GM23338 (cell line): ENCODE measurements at regions not wholly inside any gene's neighbourhood (a gene's known extent, or its start where the extent isn't known, plus 50 kb on each side); places are given as distances from the start of the nearest gene placed in this dataset.

ENCODE experiments used
- ATAC-seq: fragments of 200-7000 bp; cut with Tn5 transposase; 3 replicates; pipeline ENCODE4 v1.9.1; 2020
- DNase-seq: peaks from one replicate; pipeline ENCODE4 v3.0.0-alpha.2; 2015; ENCODE audit warnings: low spot score
- H2AFZ ChIP-seq: fragments of 200-600 bp; sonication (generic); 2 replicates; pipeline ENCODE4 v1.8.0; 2016; ENCODE audit warnings: antibody characterized with exemption, mild to moderate bottlenecking, moderate library complexity
- H3F3A ChIP-seq: fragments of 200-600 bp; sonication (generic); replicated peaks from 2 replicates; pipeline ENCODE4 v1.8.0; 2017; ENCODE audit warnings: antibody characterized with exemption, mixed run types, low read depth
- H3K27ac ChIP-seq: fragments of 200-600 bp; sonication (generic); 2 replicates; pipeline ENCODE4 v1.6.1; 2016; ENCODE audit warnings: low read depth
- H3K27me3 ChIP-seq: fragments of 200-600 bp; sonication (generic); 2 replicates; pipeline ENCODE4 v1.8.0; 2016; ENCODE audit warnings: mild to moderate bottlenecking, mixed run types, moderate library complexity; ENCODE audit not compliant: insufficient read depth
- H3K36me3 ChIP-seq: fragments of 200-600 bp; sonication (generic); 2 replicates; pipeline ENCODE4 v1.8.0; 2016; ENCODE audit warnings: mild to moderate bottlenecking; ENCODE audit not compliant: insufficient read depth
- H3K4me1 ChIP-seq: fragments of 200-600 bp; sonication (generic); 2 replicates; pipeline ENCODE4 v1.8.0; 2016; ENCODE audit warnings: mild to moderate bottlenecking, moderate library complexity; ENCODE audit not compliant: insufficient read depth
- H3K4me2 ChIP-seq: fragments of 200-600 bp; sonication (generic); 2 replicates; pipeline ENCODE4 v1.7.1; 2017; ENCODE audit warnings: mixed run types
- H3K4me3 ChIP-seq: fragments of 200-600 bp; sonication (generic); 2 replicates; pipeline ENCODE4 v1.6.1; 2016; ENCODE audit warnings: mixed run types
- H3K79me2 ChIP-seq: fragments of 200-600 bp; sonication (generic); replicated peaks from 2 replicates; pipeline ENCODE4 v1.8.0; 2017; ENCODE audit warnings: mild to moderate bottlenecking; ENCODE audit not compliant: insufficient read depth
- H3K9me2 ChIP-seq: fragments of 200-600 bp; sonication (generic); 2 replicates; pipeline ENCODE4 v1.8.0; 2017; ENCODE audit not compliant: insufficient read depth
- H4K20me1 ChIP-seq: fragments of 200-600 bp; sonication (generic); replicated peaks from 2 replicates; pipeline ENCODE4 v1.8.0; 2017; ENCODE audit warnings: mild to moderate bottlenecking; ENCODE audit not compliant: insufficient read depth
- H3K27ac Mint-ChIP-seq: 2 replicates; pipeline ENCODE4 v1.8.0; 2020; ENCODE audit warnings: inconsistent platforms, mild to moderate bottlenecking, moderate library complexity, mixed read lengths
- H3K27me3 Mint-ChIP-seq: 3 replicates; pipeline ENCODE4 v1.8.0; 2022; ENCODE audit warnings: low read depth, mild to moderate bottlenecking, moderate library complexity, mixed read lengths, inconsistent platforms; ENCODE audit not compliant: insufficient read depth, poor library complexity
- H3K36me3 Mint-ChIP-seq: 3 replicates; pipeline ENCODE4 v1.8.0; 2021; ENCODE audit warnings: low read depth, mild to moderate bottlenecking, inconsistent platforms, moderate library complexity, mixed read lengths
- H3K4me1 Mint-ChIP-seq: 3 replicates; pipeline ENCODE4 v1.8.0; 2020; ENCODE audit warnings: mild to moderate bottlenecking, inconsistent platforms, mixed read lengths
- H3K4me3 Mint-ChIP-seq: 3 replicates; pipeline ENCODE4 v1.8.0; 2021; ENCODE audit warnings: moderate library complexity, mild to moderate bottlenecking, inconsistent platforms, mixed read lengths
- H3K9me3 Mint-ChIP-seq: 3 replicates; pipeline ENCODE4 v1.8.0; 2020; ENCODE audit warnings: moderate library complexity, mild to moderate bottlenecking, inconsistent platforms, mixed read lengths
- CREB1 ChIP-seq: fragments of 250-450 bp; sonication (Bioruptor Pico); IDR thresholded peaks from 2 replicates; pipeline ENCODE4 v1.5.0; 2020; ENCODE audit warnings: low read depth, mild to moderate bottlenecking, moderate library complexity
- CTCF ChIP-seq, 2 experiments: fragments of 200-600 bp in 1 of 2; sonication (generic) in 1 of 2; conservative IDR thresholded peaks; 2 replicates each; pipeline versions ENCODE4 v1.5.1 to v1.6.1; 2016 to 2017; ENCODE audit warnings: antibody characterized with exemption in 2 of 2, low read depth in 2 of 2, mild to moderate bottlenecking in 2 of 2, moderate library complexity in 1 of 2
- ETS1 ChIP-seq: IDR thresholded peaks from 2 replicates; pipeline ENCODE4 v1.6.1; 2016; ENCODE audit warnings: antibody characterized with exemption
- EZH2phosphoT487 ChIP-seq: fragments of 200-600 bp; sonication (generic); IDR thresholded peaks from one replicate; pipeline ENCODE4 v1.8.1; 2018; ENCODE audit warnings: antibody characterized with exemption; ENCODE audit not compliant: unreplicated experiment
- JUNB ChIP-seq: IDR thresholded peaks from one replicate; pipeline ENCODE4 v1.6.1; 2016; ENCODE audit warnings: antibody characterized with exemption; ENCODE audit not compliant: unreplicated experiment
- STAT1 ChIP-seq: IDR thresholded peaks from one replicate; pipeline ENCODE4 v1.6.1; 2016; ENCODE audit warnings: antibody characterized with exemption; ENCODE audit not compliant: unreplicated experiment
- ZNF114 ChIP-seq: fragments of 250-450 bp; sonication (Bioruptor Pico); IDR thresholded peaks from 2 replicates; pipeline ENCODE4 v1.5.0; 2020; ENCODE audit warnings: mild to moderate bottlenecking, moderate library complexity
- ZNF331 ChIP-seq: fragments of 250-450 bp; sonication (Bioruptor Pico); IDR thresholded peaks from 2 replicates; pipeline ENCODE4 v1.5.0; 2020; ENCODE audit warnings: low read depth, mild to moderate bottlenecking, moderate library complexity
- ZNF462 ChIP-seq: fragments of 250-450 bp; sonication (Bioruptor Pico); IDR thresholded peaks from 2 replicates; pipeline ENCODE4 v1.5.0; 2020; ENCODE audit warnings: mild to moderate bottlenecking, moderate library complexity

- peaks cover 10% of the 10 kb centered on the region for H3K4me1 ChIP-seq
- no peak overlapping the region for H3K4me3 ChIP-seq
- H3K36me3 ChIP-seq, result no peaks in the 10 kb centered on the region
- no peaks in the 10 kb centered on the region for H3F3A ChIP-seq
- H3K4me2 ChIP-seq, result no peak overlapping the region
- ATAC-seq (no peak), DNase-seq (no peak)
- no peaks in the 10 kb centered on the region for H3K79me2 ChIP-seq
- Mint-ChIP-seq H3K4me1 (peaks cover 21% of the 10 kb centered on the region), H3K9me3 (no peaks in the 10 kb centered on the region), H3K36me3 (no peaks in the 10 kb centered on the region), H3K4me3 (no peak overlapping the region; the same call in 2 of the 3 replicates), H3K27me3 (no peaks in the 10 kb centered on the region), H3K27ac (no peak overlapping the region)
- H2AFZ ChIP-seq, result peak overlapping the region; percentile 25; the same call in 1 of the 2 replicates
- no peaks in the 10 kb centered on the region for H4K20me1 ChIP-seq
- H3K9me2 ChIP-seq, result no peaks in the 10 kb centered on the region
- no peak for TF ChIP-seq CREB1 (CRISPR knock-in tag)
- H3K27ac ChIP-seq, result no peak overlapping the region
- H3K27me3 ChIP-seq, result no peaks in the 10 kb centered on the region
These were observed 362.7 kb upstream of the IMPG1 start for GRCh38 chr6:76435174-76435573.

GRCh38 chr6:76422511-76423213 is 350.2 kb upstream of the IMPG1 start:
- H3K27me3 ChIP-seq, result peaks cover 59% of the 10 kb centered on the region
- no peak for TF ChIP-seq JUNB
- no peak for TF ChIP-seq CTCF (conservative IDR thresholded peaks at IDR 0.05; ENCODE audit: low read depth in 2 of 2)
- TF ChIP-seq CREB1 (CRISPR knock-in tag), result no peak
- TF ChIP-seq ZNF114 (CRISPR knock-in tag), result no peak
- no peak for TF ChIP-seq STAT1
- TF ChIP-seq ZNF331, result no peak
- TF ChIP-seq ETS1, result no peak
- TF ChIP-seq EZH2phosphoT487, result no peak
- TF ChIP-seq ZNF462 (CRISPR knock-in tag), result no peak

More at GRCh38 chr6:76422511-76423213, 350.2 kb upstream of the IMPG1 start:
- ATAC-seq (peak; percentile 94), DNase-seq (peak; percentile 72)
- Histone ChIP-seq H3K36me3 (no peaks in the 10 kb centered on the region), H3K4me2 (no peak overlapping the region), H3F3A (no peaks in the 10 kb centered on the region), H2AFZ (no peak overlapping the region), H3K9me2 (no peaks in the 10 kb centered on the region), H3K79me2 (no peaks in the 10 kb centered on the region), H3K4me1 (0 out of 2 replicates have a peak, but pooled peaks cover 7% of the 10 kb centered on the region), H3K27ac (no peak overlapping the region), H4K20me1 (0 out of 2 replicates have a peak, but pooled peaks cover 3% of the 10 kb centered on the region), H3K4me3 (no peak overlapping the region)
- Mint-ChIP-seq H3K4me3 (no peak overlapping the region), H3K36me3 (no peaks in the 10 kb centered on the region), H3K4me1 (peaks cover 34% of the 10 kb centered on the region), H3K27me3 (peaks cover 53% of the 10 kb centered on the region), H3K27ac (no peak overlapping the region), H3K9me3 (no peaks in the 10 kb centered on the region)
